ENCODE measurements at regions not wholly inside any gene's neighbourhood (a gene's known extent, or its start where the extent isn't known, plus 50 kb on each side); places are given as distances from the start of the nearest gene placed in this dataset.

DNA sequence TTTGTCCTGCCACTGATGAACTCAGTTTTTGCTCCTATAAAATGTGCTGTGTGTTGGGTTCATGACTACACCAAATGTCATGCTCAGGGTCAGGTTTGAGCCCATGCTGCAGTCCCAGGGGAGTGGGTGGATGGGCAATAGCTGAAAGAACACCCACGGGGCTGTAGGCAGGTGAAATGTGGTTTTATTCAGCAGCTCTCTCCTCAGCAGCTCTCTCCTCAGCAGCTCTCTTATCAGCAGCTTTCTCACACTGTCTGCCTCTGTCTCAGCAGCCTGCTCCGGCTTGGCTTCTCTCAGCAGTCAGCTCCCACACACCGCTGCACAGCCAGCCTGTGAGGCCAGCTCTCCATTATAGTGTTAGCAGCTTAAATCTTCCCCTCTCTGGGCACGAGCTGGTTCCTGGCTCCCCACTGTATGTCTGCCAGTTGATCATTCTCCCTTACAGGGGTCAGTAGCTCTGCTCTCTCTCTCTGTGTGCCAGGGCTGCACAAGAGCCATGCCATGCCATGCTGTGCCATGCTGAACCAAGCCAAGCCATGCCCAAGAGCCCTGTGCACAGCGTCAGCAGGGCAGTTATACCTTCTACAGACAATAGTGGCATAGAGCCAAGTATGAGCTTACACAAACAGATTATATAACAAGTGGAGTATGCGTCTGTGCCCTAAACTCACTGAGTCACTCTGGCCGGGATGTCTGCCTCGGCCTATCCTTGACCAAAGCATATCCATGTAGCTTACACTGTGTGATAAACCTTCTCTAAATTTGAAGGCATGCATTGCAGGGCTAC is 303.3 kb upstream of the TMPO start:
- TF ChIP-seq, protein P1, sequence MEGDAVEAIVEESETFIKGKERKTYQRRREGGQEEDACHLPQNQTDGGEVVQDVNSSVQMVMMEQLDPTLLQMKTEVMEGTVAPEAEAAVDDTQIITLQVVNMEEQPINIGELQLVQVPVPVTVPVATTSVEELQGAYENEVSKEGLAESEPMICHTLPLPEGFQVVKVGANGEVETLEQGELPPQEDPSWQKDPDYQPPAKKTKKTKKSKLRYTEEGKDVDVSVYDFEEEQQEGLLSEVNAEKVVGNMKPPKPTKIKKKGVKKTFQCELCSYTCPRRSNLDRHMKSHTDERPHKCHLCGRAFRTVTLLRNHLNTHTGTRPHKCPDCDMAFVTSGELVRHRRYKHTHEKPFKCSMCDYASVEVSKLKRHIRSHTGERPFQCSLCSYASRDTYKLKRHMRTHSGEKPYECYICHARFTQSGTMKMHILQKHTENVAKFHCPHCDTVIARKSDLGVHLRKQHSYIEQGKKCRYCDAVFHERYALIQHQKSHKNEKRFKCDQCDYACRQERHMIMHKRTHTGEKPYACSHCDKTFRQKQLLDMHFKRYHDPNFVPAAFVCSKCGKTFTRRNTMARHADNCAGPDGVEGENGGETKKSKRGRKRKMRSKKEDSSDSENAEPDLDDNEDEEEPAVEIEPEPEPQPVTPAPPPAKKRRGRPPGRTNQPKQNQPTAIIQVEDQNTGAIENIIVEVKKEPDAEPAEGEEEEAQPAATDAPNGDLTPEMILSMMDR (IDR thresholded peaks at IDR 0.05; ENCODE audit: poor library complexity, severe bottlenecking): no peak
- TF ChIP-seq POLR2AphosphoS5 (IDR thresholded peaks at IDR 0.05): no peak
- no peak for TF ChIP-seq RAD21 (conservative IDR thresholded peaks at IDR 0.05)
- no peak for TF ChIP-seq EZH2 (IDR thresholded peaks at IDR 0.05; ENCODE audit: borderline replicate concordance, insufficient read depth, low read length, poor library complexity, severe bottlenecking)
- no peak for TF ChIP-seq TAF1 (IDR thresholded peaks at IDR 0.05; ENCODE audit: low read depth)
- TF ChIP-seq SMC3 (conservative IDR thresholded peaks at IDR 0.05; ENCODE audit: poor library complexity): no peak
- TF ChIP-seq, protein P2, sequence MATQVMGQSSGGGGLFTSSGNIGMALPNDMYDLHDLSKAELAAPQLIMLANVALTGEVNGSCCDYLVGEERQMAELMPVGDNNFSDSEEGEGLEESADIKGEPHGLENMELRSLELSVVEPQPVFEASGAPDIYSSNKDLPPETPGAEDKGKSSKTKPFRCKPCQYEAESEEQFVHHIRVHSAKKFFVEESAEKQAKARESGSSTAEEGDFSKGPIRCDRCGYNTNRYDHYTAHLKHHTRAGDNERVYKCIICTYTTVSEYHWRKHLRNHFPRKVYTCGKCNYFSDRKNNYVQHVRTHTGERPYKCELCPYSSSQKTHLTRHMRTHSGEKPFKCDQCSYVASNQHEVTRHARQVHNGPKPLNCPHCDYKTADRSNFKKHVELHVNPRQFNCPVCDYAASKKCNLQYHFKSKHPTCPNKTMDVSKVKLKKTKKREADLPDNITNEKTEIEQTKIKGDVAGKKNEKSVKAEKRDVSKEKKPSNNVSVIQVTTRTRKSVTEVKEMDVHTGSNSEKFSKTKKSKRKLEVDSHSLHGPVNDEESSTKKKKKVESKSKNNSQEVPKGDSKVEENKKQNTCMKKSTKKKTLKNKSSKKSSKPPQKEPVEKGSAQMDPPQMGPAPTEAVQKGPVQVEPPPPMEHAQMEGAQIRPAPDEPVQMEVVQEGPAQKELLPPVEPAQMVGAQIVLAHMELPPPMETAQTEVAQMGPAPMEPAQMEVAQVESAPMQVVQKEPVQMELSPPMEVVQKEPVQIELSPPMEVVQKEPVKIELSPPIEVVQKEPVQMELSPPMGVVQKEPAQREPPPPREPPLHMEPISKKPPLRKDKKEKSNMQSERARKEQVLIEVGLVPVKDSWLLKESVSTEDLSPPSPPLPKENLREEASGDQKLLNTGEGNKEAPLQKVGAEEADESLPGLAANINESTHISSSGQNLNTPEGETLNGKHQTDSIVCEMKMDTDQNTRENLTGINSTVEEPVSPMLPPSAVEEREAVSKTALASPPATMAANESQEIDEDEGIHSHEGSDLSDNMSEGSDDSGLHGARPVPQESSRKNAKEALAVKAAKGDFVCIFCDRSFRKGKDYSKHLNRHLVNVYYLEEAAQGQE (IDR thresholded peaks at IDR 0.05; ENCODE audit: borderline replicate concordance): no peak
- TF ChIP-seq MXI1 (conservative IDR thresholded peaks at IDR 0.05; ENCODE audit: poor library complexity, severe bottlenecking): no peak

Measured in neural cell (in vitro differentiated cells).